ENCODE measurements at regions not wholly inside any gene's neighbourhood (a gene's known extent, or its start where the extent isn't known, plus 50 kb on each side); places are given as distances from the start of the nearest gene placed in this dataset.

GRCh38 chr3:88618021-88618645 is 468.4 kb downstream of the C3orf38 start:
- Mint-ChIP-seq H3K27ac (no peak overlapping the region), H3K36me3 (ENCODE audit: insufficient read depth in 2 of 2) (no peaks in the 10 kb centered on the region), H3K9me3 (peaks cover 0 to 2% of the 10 kb centered on the region in 2 donors), H3K4me3 (no peak overlapping the region), H3K4me1 (ENCODE audit: low read depth) (no peaks in the 10 kb centered on the region), H3K27me3 (ENCODE audit: low read depth) (no peaks in the 10 kb centered on the region)
- no peak for DNase-seq
- ATAC-seq (replicated peaks in 1 of 2): no peak

GRCh38 chr3:88621586-88621985 is 471.8 kb downstream of the C3orf38 start:
- no peak overlapping the region for H3K4me3 Mint-ChIP-seq
- H3K27ac Mint-ChIP-seq: no peak overlapping the region
- H3K27me3 Mint-ChIP-seq (ENCODE audit: low read depth): no peaks in the 10 kb centered on the region
- peaks cover 1 to 4% of the 10 kb centered on the region in 2 donors for H3K9me3 Mint-ChIP-seq
- H3K36me3 Mint-ChIP-seq (ENCODE audit: insufficient read depth in 2 of 2): no peaks in the 10 kb centered on the region
- DNase-seq (no peak), ATAC-seq (replicated peaks in 1 of 2) (no peak)
- H3K4me1 Mint-ChIP-seq (ENCODE audit: low read depth): no peaks in the 10 kb centered on the region

GRCh38 chr3:88623709-88624108 is 473.9 kb downstream of the C3orf38 start:
- no peaks in the 10 kb centered on the region for H3K4me1 Mint-ChIP-seq (ENCODE audit: low read depth)
- ATAC-seq (replicated peaks in 1 of 2) (no peak), DNase-seq (no peak)
- no peak overlapping the region for H3K4me3 Mint-ChIP-seq
- H3K27me3 Mint-ChIP-seq (ENCODE audit: low read depth): no peaks in the 10 kb centered on the region
- H3K36me3 Mint-ChIP-seq (ENCODE audit: insufficient read depth in 2 of 2): no peaks in the 10 kb centered on the region
- H3K27ac Mint-ChIP-seq: no peak overlapping the region
- H3K9me3 Mint-ChIP-seq: peaks cover 3 to 4% of the 10 kb centered on the region in 2 donors

- Mint-ChIP-seq H3K4me1 (ENCODE audit: low read depth) (no peaks in the 10 kb centered on the region), H3K27me3 (ENCODE audit: low read depth) (no peaks in the 10 kb centered on the region), H3K36me3 (ENCODE audit: insufficient read depth in 2 of 2) (no peaks in the 10 kb centered on the region), H3K9me3 (peaks cover 2 to 6% of the 10 kb centered on the region in 2 donors), H3K27ac (no peak overlapping the region), H3K4me3 (no peak overlapping the region)
- DNase-seq (no peak), ATAC-seq (replicated peaks in 1 of 2) (no peak)
Measured at GRCh38 chr3:88626456-88627120, 476.8 kb downstream of the C3orf38 start.

- DNase-seq: no peak
- Mint-ChIP-seq H3K4me1 (ENCODE audit: low read depth) (no peaks in the 10 kb centered on the region), H3K4me3 (no peak overlapping the region), H3K36me3 (ENCODE audit: insufficient read depth in 2 of 2) (no peaks in the 10 kb centered on the region), H3K27ac (no peak overlapping the region), H3K27me3 (ENCODE audit: low read depth) (no peaks in the 10 kb centered on the region), H3K9me3 (peaks cover 2 to 8% of the 10 kb centered on the region in 2 donors)
- ATAC-seq (replicated peaks in 1 of 2): no peak
Measured at GRCh38 chr3:88628901-88629300, 478.5 kb upstream of the EPHA3 start.

GRCh38 chr3:88632226-88632625 is 475.2 kb upstream of the EPHA3 start:
- no peaks in the 10 kb centered on the region for H3K36me3 Mint-ChIP-seq (ENCODE audit: insufficient read depth in 2 of 2)
- H3K27me3 Mint-ChIP-seq (ENCODE audit: low read depth): no peaks in the 10 kb centered on the region
- H3K9me3 Mint-ChIP-seq: peaks cover 10 to 13% of the 10 kb centered on the region in 2 donors
- H3K4me1 Mint-ChIP-seq (ENCODE audit: low read depth): no peaks in the 10 kb centered on the region
- DNase-seq (no peak), ATAC-seq (replicated peaks in 1 of 2) (no peak)
- H3K4me3 Mint-ChIP-seq: no peak overlapping the region
- no peak overlapping the region for H3K27ac Mint-ChIP-seq

GRCh38 chr3:88640581-88640980 is 466.8 kb upstream of the EPHA3 start:
- H3K27me3 Mint-ChIP-seq (ENCODE audit: low read depth): no peaks in the 10 kb centered on the region
- H3K27ac Mint-ChIP-seq: no peak overlapping the region
- H3K36me3 Mint-ChIP-seq (ENCODE audit: insufficient read depth in 2 of 2): no peaks in the 10 kb centered on the region
- no peak for ATAC-seq (replicated peaks in 1 of 2)
- no peaks in the 10 kb centered on the region for H3K4me1 Mint-ChIP-seq (ENCODE audit: low read depth)
- no peak for DNase-seq
- H3K4me3 Mint-ChIP-seq: no peak overlapping the region
- H3K9me3 Mint-ChIP-seq: peaks cover 16 to 20% of the 10 kb centered on the region in 2 donors

GRCh38 chr3:88641033-88641604 is 466.3 kb upstream of the EPHA3 start:
- no peak for ATAC-seq (replicated peaks in 1 of 2)
- Mint-ChIP-seq H3K9me3 (peaks cover 15 to 17% of the 10 kb centered on the region in 2 donors), H3K4me3 (no peak overlapping the region), H3K36me3 (ENCODE audit: insufficient read depth in 2 of 2) (no peaks in the 10 kb centered on the region), H3K27me3 (ENCODE audit: low read depth) (no peaks in the 10 kb centered on the region), H3K4me1 (ENCODE audit: low read depth) (no peaks in the 10 kb centered on the region), H3K27ac (no peak overlapping the region)
- DNase-seq: no peak

- Mint-ChIP-seq H3K4me1 (ENCODE audit: low read depth) (no peaks in the 10 kb centered on the region), H3K27me3 (ENCODE audit: low read depth) (no peaks in the 10 kb centered on the region), H3K4me3 (no peak overlapping the region), H3K9me3 (peaks cover 1 to 2% of the 10 kb centered on the region in 2 donors), H3K27ac (no peak overlapping the region), H3K36me3 (ENCODE audit: insufficient read depth in 2 of 2) (no peaks in the 10 kb centered on the region)
- ATAC-seq (replicated peaks in 1 of 2) (no peak), DNase-seq (no peak)
Measured at GRCh38 chr3:88657459-88657858, 450.0 kb upstream of the EPHA3 start.

- H3K9me3 Mint-ChIP-seq: peaks cover 1 to 4% of the 10 kb centered on the region in 2 donors
- no peak overlapping the region for H3K4me3 Mint-ChIP-seq
- no peaks in the 10 kb centered on the region for H3K27me3 Mint-ChIP-seq (ENCODE audit: low read depth)
- no peaks in the 10 kb centered on the region for H3K4me1 Mint-ChIP-seq (ENCODE audit: low read depth)
- H3K27ac Mint-ChIP-seq: no peak overlapping the region
- ATAC-seq (replicated peaks in 1 of 2): no peak
- peaks cover 0 to 1% of the 10 kb centered on the region in 2 donors for H3K36me3 Mint-ChIP-seq (ENCODE audit: insufficient read depth in 2 of 2)
- no peak for DNase-seq
Measured at GRCh38 chr3:88661433-88661824, 446.0 kb upstream of the EPHA3 start.

GRCh38 chr3:88668180-88668579 is 439.2 kb upstream of the EPHA3 start:
- DNase-seq (no peak), ATAC-seq (replicated peaks in 1 of 2) (no peak)
- peaks cover 1 to 2% of the 10 kb centered on the region in 2 donors for H3K9me3 Mint-ChIP-seq
- no peak overlapping the region for H3K27ac Mint-ChIP-seq
- H3K4me3 Mint-ChIP-seq: no peak overlapping the region
- H3K27me3 Mint-ChIP-seq (ENCODE audit: low read depth): no peaks in the 10 kb centered on the region
- no peaks in the 10 kb centered on the region for H3K4me1 Mint-ChIP-seq (ENCODE audit: low read depth)
- H3K36me3 Mint-ChIP-seq (ENCODE audit: insufficient read depth in 2 of 2): peaks cover 0 to 1% of the 10 kb centered on the region in 2 donors

GRCh38 chr3:88671573-88671972 is 435.8 kb upstream of the EPHA3 start:
- no peak overlapping the region for H3K4me3 Mint-ChIP-seq
- no peaks in the 10 kb centered on the region for H3K36me3 Mint-ChIP-seq (ENCODE audit: insufficient read depth in 2 of 2)
- no peaks in the 10 kb centered on the region for H3K27me3 Mint-ChIP-seq (ENCODE audit: low read depth)
- no peak for ATAC-seq (replicated peaks in 1 of 2)
- no peaks in the 10 kb centered on the region for H3K4me1 Mint-ChIP-seq (ENCODE audit: low read depth)
- H3K9me3 Mint-ChIP-seq: peaks cover 0 to 3% of the 10 kb centered on the region in 2 donors
- DNase-seq: no peak
- no peak overlapping the region for H3K27ac Mint-ChIP-seq

GRCh38 chr3:88677298-88677697 is 430.1 kb upstream of the EPHA3 start:
- Mint-ChIP-seq H3K27ac (no peak overlapping the region), H3K27me3 (ENCODE audit: low read depth) (no peaks in the 10 kb centered on the region), H3K9me3 (peaks cover 2 to 11% of the 10 kb centered on the region in 2 donors), H3K36me3 (ENCODE audit: insufficient read depth in 2 of 2) (no peaks in the 10 kb centered on the region), H3K4me3 (no peak overlapping the region), H3K4me1 (ENCODE audit: low read depth) (no peaks in the 10 kb centered on the region)
- no peak for ATAC-seq (replicated peaks in 1 of 2)
- no peak for DNase-seq
